Muscle layer of colon (tissue), 2 donors: ENCODE measurements at regions not wholly inside any gene's neighbourhood (a gene's known extent, or its start where the extent isn't known, plus 50 kb on each side); places are given as distances from the start of the nearest gene placed in this dataset.

ENCODE experiments used
- H3K27ac ChIP-seq: one replicate; pipeline ENCODE4 v1.7.0; 2013; ENCODE audit warnings: low read depth, mild to moderate bottlenecking, low read length, moderate library complexity
- H3K27me3 ChIP-seq, 2 donors: one replicate each; pipeline ENCODE4 v1.7.0; 2013; ENCODE audit warnings: low read length in 2 of 2, mild to moderate bottlenecking in 2 of 2; ENCODE audit not compliant: insufficient read depth in 2 of 2, control insufficient read depth in 1 of 2
- H3K36me3 ChIP-seq: one replicate; pipeline ENCODE4 v1.7.0; 2013; ENCODE audit warnings: mild to moderate bottlenecking, low read length; ENCODE audit not compliant: insufficient read depth
- H3K4me1 ChIP-seq: one replicate; pipeline ENCODE4 v1.7.0; 2013; ENCODE audit warnings: mild to moderate bottlenecking, low read length; ENCODE audit not compliant: insufficient read depth
- H3K4me3 ChIP-seq, 2 donors: one replicate each; pipeline ENCODE4 v1.7.0; 2013; ENCODE audit warnings: low read length in 2 of 2, low read depth in 1 of 2, mild to moderate bottlenecking in 1 of 2, moderate library complexity in 1 of 2
- H3K9ac ChIP-seq: one replicate; pipeline ENCODE4 v1.7.0; 2013; ENCODE audit warnings: low read length
- H3K9me3 ChIP-seq: one replicate; pipeline ENCODE4 v1.7.0; 2013; ENCODE audit warnings: mild to moderate bottlenecking, low read length
- donor health status: abdominal sarcoma.
- donor health status: Adenocarcinoma of cecum.

DNA sequence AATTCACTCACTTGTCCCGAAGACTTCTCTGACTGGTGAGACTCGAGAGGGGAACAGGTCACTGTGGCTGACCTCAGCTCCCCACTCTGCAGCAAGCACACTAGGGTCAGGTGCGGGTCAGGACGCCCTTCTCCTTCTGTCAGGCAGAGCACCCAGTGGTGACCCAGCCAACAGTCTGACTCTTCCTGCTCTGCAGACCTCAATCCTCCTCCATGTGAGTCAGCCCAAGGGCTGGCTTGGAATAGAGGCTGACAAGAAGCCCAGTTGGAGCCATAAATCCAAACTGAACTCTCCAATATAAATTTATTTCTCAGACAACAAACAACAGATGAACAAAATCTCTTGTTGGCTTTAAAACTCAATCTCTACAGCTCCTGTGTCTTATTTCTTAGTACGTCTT is 253.1 kb downstream of the SH3BP4 start:
- no peak overlapping the region for H3K27ac ChIP-seq
- no peaks in the 10 kb centered on the region for H3K4me1 ChIP-seq
- H3K9ac ChIP-seq = no peak overlapping the region
- no peak overlapping the region for H3K4me3 ChIP-seq
- H3K9me3 ChIP-seq = no peaks in the 10 kb centered on the region
- no peaks in the 10 kb centered on the region for H3K27me3 ChIP-seq
- H3K36me3 ChIP-seq = no peaks in the 10 kb centered on the region

DNA sequence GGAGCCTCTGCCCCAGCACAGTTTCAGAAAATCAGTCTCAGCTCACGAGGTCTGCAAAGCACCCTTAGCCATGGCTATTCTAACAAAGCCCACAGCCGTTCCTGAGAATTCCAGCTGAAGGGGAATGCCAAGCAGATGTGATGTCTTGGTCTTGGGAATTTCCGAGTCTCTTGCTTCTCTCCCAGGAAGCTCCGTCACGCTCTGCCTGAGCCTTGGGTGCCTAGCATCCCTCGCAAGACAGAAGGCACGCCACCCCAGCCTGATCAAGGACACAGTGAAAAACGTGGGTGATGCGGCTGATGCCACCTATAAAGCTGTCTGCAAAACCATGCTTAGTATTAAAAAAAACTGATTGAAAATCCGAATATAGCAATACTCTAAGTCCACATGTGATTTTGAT is 254.6 kb downstream of the SH3BP4 start:
- no peak overlapping the region for H3K9ac ChIP-seq
- no peak overlapping the region for H3K4me3 ChIP-seq
- no peaks in the 10 kb centered on the region for H3K9me3 ChIP-seq
- H3K4me1 ChIP-seq = no peaks in the 10 kb centered on the region
- no peaks in the 10 kb centered on the region for H3K36me3 ChIP-seq
- no peaks in the 10 kb centered on the region for H3K27me3 ChIP-seq
- H3K27ac ChIP-seq = no peak overlapping the region

- H3K27ac ChIP-seq = no peak overlapping the region
- no peaks in the 10 kb centered on the region for H3K4me1 ChIP-seq
- H3K4me3 ChIP-seq = no peak overlapping the region
Observed at GRCh38 chr2:235206980-235207579, 255.3 kb downstream of the SH3BP4 start.

GRCh38 chr2:235211056-235211455 is 259.2 kb downstream of the SH3BP4 start:
- no peak overlapping the region for H3K4me3 ChIP-seq
- H3K9me3 ChIP-seq = no peaks in the 10 kb centered on the region
- no peaks in the 10 kb centered on the region for H3K4me1 ChIP-seq
- H3K27ac ChIP-seq = no peak overlapping the region
- H3K9ac ChIP-seq = no peak overlapping the region
- H3K27me3 ChIP-seq = no peaks in the 10 kb centered on the region
- H3K36me3 ChIP-seq = no peaks in the 10 kb centered on the region

More at GRCh38 chr2:235206980-235207579, 255.3 kb downstream of the SH3BP4 start:
- Histone ChIP-seq H3K9me3 (no peaks in the 10 kb centered on the region), H3K27me3 (no peaks in the 10 kb centered on the region), H3K9ac (no peak overlapping the region), H3K36me3 (no peaks in the 10 kb centered on the region)

DNA sequence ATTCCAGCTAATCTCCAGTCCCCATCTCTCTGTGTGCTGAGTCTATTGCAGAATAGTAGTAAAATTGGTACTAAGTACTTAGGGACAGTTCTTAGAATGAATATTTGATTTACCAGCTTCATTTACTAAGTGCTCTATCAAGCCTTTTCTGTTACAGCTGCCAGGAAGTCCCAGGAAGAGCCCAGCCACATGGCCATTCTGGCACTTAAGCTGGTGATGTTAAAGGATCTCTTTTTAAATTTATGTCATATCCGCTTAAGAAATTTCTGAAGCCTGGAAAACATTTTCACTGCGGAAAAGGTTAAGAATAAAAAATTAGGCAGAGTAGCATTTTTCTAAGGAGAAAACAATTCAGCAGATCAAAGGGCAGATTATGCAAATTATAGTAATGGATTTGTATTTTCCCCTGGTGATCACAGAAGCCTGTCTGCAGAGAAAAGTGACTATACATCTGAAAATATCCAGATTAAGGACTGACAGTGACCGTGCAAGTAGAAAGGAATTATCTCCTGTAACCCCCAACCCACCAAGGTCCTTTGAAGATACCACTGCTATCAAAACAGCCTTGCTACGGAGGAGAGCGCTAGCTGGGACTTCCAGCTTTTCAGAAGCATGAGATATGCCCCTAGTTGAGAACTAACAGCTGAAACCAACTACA is 260.8 kb downstream of the SH3BP4 start:
- Histone ChIP-seq H3K4me1 (no peaks in the 10 kb centered on the region), H3K4me3 (no peak overlapping the region), H3K27me3 (no peaks in the 10 kb centered on the region), H3K9me3 (no peaks in the 10 kb centered on the region), H3K36me3 (no peaks in the 10 kb centered on the region), H3K27ac (no peak overlapping the region), H3K9ac (no peak overlapping the region)

GRCh38 chr2:235215248-235215647 is 263.4 kb downstream of the SH3BP4 start:
- Histone ChIP-seq H3K27ac (no peak overlapping the region), H3K9ac (no peak overlapping the region), H3K4me3 (no peak overlapping the region), H3K9me3 (no peaks in the 10 kb centered on the region), H3K36me3 (no peaks in the 10 kb centered on the region), H3K4me1 (no peaks in the 10 kb centered on the region), H3K27me3 (no peaks in the 10 kb centered on the region)

- no peak overlapping the region for H3K9ac ChIP-seq
- no peaks in the 10 kb centered on the region for H3K9me3 ChIP-seq
- H3K4me3 ChIP-seq = no peak overlapping the region
- no peaks in the 10 kb centered on the region for H3K27me3 ChIP-seq
- no peaks in the 10 kb centered on the region for H3K36me3 ChIP-seq
- no peak overlapping the region for H3K27ac ChIP-seq
- H3K4me1 ChIP-seq = no peaks in the 10 kb centered on the region
Observed at GRCh38 chr2:235216901-235217300, 265.1 kb downstream of the SH3BP4 start.

DNA sequence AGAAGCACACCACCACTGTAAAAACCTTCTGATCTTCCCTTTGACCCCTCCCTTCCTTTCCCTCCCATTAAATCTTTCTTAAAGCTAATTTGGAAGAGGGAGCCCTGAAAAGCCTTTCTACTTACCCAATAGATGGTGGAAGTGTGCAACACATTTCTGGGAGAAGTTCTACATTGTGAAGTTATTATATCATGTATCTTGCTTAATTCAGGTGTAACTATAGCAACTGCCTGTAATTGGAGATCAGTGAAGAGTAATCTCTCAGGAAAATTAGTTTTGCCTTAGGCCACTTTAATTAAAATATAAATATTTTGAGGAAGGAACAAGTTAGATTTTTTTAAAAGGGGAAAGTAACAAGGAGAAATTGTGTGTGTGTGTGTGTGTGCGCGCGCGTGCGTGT is 266.0 kb downstream of the SH3BP4 start:
- H3K9me3 ChIP-seq = no peaks in the 10 kb centered on the region
- no peaks in the 10 kb centered on the region for H3K36me3 ChIP-seq
- H3K4me1 ChIP-seq = no peaks in the 10 kb centered on the region
- H3K27me3 ChIP-seq = no peaks in the 10 kb centered on the region
- no peak overlapping the region for H3K4me3 ChIP-seq
- no peak overlapping the region for H3K9ac ChIP-seq
- no peak overlapping the region for H3K27ac ChIP-seq

GRCh38 chr2:235218486-235218907 is 266.7 kb downstream of the SH3BP4 start:
- Histone ChIP-seq H3K9ac (no peak overlapping the region), H3K9me3 (no peaks in the 10 kb centered on the region), H3K27me3 (no peaks in the 10 kb centered on the region), H3K36me3 (no peaks in the 10 kb centered on the region), H3K27ac (no peak overlapping the region), H3K4me1 (no peaks in the 10 kb centered on the region), H3K4me3 (no peak overlapping the region)

- Histone ChIP-seq H3K4me3 (no peak overlapping the region), H3K4me1 (no peaks in the 10 kb centered on the region), H3K9me3 (no peaks in the 10 kb centered on the region), H3K27me3 (no peaks in the 10 kb centered on the region), H3K9ac (no peak overlapping the region), H3K27ac (no peak overlapping the region), H3K36me3 (no peaks in the 10 kb centered on the region)
Observed at GRCh38 chr2:235219048-235219447, 267.2 kb downstream of the SH3BP4 start.

- H3K27ac ChIP-seq = no peak overlapping the region
- no peaks in the 10 kb centered on the region for H3K4me1 ChIP-seq
- no peaks in the 10 kb centered on the region for H3K27me3 ChIP-seq
- no peak overlapping the region for H3K4me3 ChIP-seq
- no peaks in the 10 kb centered on the region for H3K36me3 ChIP-seq
- no peaks in the 10 kb centered on the region for H3K9me3 ChIP-seq
- H3K9ac ChIP-seq = no peak overlapping the region
Observed at GRCh38 chr2:235220331-235220730, 268.5 kb downstream of the SH3BP4 start.

- Histone ChIP-seq H3K4me1 (no peaks in the 10 kb centered on the region), H3K27ac (no peak overlapping the region), H3K9me3 (no peaks in the 10 kb centered on the region), H3K9ac (no peak overlapping the region), H3K27me3 (no peaks in the 10 kb centered on the region), H3K36me3 (no peaks in the 10 kb centered on the region), H3K4me3 (no peak overlapping the region)
Observed at GRCh38 chr2:235223011-235223410, 270.8 kb upstream of the AGAP1 start.
